ENCODE measurements at regions not wholly inside any gene's neighbourhood (a gene's known extent, or its start where the extent isn't known, plus 50 kb on each side); places are given as distances from the start of the nearest gene placed in this dataset.

- DNase-seq (ENCODE audit: low spot score) = no peak
- intact Hi-C loops (cut with DNase I) = no loop called here
These were observed 53.5 kb downstream of the ZNF608 start for GRCh38 chr5:124692950-124693349.

- no peak for DNase-seq (ENCODE audit: low spot score)
- intact Hi-C loops (cut with DNase I) = no loop called here
These were observed 54.1 kb downstream of the ZNF608 start for GRCh38 chr5:124692324-124692723.

- DNase-seq (ENCODE audit: low spot score) = no peak
- intact Hi-C loops (cut with DNase I) = no loop called here
These were observed 56.8 kb downstream of the ZNF608 start for GRCh38 chr5:124689653-124690052.

DNA sequence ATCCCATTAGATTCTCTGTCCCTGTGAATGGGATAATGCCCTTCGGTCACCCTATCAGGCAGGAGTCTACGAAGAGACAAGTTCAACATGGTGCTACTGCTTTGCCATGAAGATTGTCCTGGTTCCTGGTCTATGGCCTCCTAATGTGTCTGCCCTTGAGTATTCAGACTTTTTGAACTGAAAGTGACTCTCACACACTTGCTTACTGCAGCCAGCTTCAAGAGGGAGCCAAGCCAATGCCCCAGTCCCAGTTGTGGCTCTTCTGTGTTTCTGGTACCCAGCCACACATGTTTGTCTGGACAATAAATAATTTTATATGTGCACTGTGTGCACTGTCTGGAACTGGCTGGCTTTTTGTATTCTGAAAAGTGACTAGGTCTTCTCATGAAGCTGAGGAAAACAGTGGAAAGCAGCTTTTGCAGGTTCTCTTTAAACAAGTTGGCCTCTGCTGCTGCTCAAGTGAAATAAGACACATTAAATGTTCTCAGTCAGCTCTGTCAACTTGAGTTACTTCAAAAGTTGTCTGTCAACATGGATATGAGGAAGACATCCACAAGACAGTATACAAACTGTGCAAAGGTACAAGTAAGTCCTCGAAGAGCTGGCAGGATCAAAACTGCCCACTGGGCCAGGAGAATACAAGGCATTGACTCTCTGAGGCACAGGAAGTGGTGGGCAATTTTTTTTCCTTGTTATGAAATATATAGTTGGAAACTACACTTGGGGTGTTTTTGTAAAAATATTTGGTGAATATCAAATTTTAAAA is 60.0 kb downstream of the ZNF608 start:
- DNase-seq (ENCODE audit: low spot score) = no peak
- intact Hi-C loops (cut with DNase I) = no loop called here

DNA sequence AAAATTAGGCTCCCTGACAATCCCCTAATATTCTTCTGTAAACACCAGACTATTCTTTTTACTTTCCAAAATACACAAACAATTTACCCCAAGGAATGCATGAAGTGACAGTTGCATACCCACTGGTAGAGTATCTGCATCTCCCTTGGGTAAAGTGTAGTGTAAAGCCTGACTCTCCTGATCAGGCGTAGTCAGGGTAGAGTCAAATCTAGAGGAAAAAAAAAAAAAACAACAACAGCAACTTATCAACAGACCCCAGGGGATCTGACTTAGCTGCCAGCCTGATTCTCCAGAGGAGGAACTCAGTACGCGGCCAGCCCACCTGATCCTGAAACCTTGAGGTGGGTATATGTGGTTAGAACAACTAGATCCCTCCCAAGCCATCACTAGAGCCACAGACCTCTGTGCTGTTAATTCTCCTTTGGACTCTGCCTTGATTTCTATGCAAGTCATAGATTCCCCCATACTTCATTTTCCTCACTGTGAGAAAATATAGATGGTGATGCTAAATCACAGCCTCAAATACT is 61.0 kb downstream of the ZNF608 start:
- intact Hi-C loops (cut with DNase I) = no loop called here
- DNase-seq (ENCODE audit: low spot score) = no peak

DNA sequence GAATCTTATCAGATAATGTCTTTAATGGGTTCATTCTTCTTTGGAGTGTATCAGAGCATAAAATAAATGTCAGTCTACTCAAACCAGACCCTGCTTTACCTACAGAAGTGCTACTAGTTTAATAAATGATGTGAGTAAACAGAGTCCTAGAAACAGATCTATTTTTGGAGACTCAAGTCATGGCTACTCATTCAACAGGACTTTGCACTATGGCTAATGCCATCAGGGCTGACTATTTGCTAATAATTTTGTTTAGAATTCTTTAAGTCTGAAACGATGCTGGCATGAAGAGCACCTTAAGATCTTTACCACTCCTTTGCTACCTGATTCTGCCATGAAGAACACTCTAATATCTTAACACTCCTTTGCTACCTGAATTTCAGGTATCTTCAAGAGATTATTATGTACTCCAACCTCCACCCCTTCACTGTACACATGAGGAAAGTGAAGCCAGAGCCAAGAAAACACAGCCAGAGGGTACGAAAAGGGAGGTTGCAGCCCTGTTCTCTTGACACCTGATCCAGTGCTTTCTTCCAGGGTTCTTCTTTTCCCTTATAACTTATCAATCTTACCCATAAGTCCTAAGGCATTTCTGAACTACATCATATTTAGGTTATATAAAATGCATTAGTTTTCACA is 62.4 kb downstream of the ZNF608 start:
- intact Hi-C loops (cut with DNase I) = no loop called here
- no peak for DNase-seq (ENCODE audit: low spot score)

DNA sequence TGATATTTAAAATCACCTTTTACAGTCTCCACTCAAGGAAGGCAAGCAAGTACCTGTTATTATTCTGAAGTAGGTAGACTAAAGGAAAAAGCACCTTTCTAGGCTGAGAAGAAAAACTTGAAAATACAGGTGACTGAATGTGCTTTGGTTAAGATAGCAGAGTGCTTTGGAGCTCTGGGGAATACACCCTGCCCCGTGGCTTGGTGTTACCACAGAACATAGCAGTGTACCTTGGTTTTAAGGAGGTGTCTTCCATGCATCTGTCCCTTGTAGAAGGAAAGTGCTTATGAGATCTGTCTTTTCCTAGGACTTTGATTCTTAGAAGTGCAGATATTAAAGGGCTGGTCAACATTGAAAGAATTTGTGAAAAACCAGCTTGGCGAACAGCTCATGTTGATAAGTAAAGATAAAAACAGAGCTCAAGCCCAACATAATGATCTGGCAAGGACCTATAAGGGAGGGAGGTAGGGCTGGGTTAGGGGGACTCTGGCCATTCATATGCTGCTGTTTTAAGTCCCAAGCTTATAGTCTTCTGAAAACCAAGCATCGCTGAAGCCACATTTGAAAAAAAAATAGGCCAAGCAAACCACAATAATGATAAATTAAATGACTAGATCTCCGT is 66.8 kb downstream of the ZNF608 start:
- no peak for DNase-seq (ENCODE audit: low spot score)

DNA sequence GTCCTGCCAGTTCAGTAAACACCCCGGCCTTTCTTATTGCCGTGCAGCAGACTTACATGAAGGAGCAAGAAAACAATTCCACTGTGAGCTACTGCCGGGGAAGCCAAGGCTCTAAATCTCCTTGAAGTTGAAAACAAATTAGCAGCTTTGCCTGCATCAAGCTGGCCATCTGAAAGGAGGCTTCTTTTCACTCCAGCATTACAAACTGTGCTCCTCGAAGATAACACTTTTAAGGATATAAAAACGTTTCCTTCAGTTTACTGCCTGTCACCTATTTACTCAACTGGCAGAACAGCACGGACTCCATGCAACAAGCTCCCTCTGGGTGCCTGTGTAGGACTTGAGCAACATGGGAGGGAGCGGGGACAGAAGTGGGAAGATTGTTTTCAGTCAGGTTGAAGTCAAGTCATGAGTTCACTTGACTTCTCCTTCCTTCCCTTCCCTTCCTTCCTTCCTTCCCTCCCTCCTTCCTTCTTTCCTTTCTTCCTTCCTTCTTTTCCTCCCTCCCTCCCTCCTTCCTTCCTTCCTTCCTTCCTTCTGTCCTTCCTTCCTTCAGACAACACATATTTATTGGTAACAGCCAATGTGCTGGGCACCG is 67.4 kb downstream of the ZNF608 start:
- intact Hi-C loops (cut with DNase I) = no loop called here
- no peak for DNase-seq (ENCODE audit: low spot score)

More for the DNA sequence above, 66.8 kb downstream of the ZNF608 start:
- intact Hi-C loops (cut with DNase I) = no loop called here

GRCh38 chr5:124678468-124678867 is 68.0 kb downstream of the ZNF608 start:
- intact Hi-C loops (cut with DNase I) = no loop called here
- DNase-seq (ENCODE audit: low spot score) = no peak

DNA sequence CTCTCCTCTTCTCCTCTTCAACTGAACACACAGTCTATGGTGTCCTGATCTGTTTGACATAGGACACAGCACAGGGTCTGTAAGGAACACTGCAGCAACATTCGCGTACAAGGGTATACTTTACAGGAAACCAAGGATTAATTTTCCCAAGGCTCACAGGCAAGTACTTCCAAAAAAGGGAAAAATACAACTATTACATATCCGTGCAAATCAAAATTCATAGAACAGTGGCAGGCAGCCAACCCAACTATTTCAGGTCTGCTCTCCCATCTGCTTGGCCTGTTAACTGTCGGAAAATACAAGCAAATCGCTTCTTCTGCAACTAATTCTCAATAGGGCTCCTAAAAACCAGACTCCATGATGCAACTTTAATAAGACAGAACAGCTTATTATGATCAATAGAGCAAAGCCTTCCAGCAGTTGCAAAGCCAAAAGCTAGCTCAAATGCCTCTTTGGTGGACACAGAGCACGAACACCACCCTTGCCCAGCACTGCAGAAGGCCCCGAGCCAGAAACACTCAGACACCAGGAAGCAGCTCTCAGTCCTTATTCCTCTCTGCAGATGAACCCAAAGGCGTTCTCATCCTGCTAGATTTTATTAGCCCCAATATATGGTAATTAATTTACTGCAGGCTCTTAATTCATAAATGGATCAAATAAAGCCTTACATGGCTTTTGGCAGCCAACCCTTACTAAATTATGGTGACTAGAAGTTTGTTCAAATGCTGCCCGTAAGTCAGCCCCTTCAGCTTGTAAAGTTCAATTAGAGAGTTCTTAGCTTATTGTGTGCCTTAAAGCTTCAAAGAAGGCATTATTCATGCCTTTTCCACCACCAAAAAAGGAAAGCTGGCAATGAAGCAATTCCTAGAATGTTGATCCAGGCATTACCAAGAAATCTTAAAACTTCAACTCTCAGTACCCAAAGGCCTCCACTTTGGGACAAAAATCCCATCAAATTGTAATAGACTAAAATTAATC is 68.8 kb downstream of the ZNF608 start:
- DNase-seq (ENCODE audit: low spot score) = no peak
- intact Hi-C loops (cut with DNase I) = no loop called here

DNA sequence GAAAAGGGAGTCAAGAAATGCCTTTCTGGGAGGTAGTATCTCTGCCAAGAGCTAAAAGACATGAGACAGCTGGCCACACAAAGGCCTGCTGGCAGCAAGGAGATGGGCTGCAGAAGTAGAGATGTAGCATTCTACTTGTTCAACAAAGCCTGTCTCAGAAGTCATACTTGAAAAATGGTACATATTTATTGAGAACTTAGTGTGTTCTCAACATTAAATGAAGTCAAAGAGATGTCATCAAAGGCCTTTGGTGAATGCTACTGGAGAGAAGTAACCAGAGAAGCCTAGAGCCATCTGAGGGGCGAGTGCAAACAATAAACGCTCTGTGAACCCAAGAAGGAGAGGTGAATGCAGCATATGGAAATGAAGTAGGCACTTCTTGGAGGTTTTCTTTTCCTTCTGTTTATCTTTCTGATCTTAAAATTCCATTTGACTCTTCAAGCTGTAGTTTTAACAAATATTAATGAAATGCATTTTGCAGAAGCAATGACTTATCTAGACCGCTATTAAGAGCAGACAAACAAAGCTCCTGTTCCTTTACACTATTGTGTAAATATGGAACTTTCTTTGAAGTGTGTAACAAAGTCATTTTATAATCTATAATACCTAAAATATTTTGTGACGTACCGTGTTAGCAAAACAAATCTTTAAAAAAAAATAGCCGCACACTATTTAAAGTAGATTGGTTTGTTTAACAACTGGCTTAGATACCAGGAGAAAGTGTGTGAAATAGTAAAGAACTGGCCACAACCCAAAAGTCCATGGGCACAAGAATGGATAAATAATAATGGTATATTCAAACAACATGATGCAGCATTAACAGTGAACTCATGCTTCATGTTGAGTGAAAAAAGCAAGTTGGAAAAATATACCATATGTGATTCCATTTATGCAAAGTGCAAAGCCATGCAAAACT is 70.2 kb downstream of the ZNF608 start:
- no peak for DNase-seq (ENCODE audit: low spot score)
- intact Hi-C loops (cut with DNase I) = no loop called here

GRCh38 chr5:124671193-124671592 is 75.2 kb downstream of the ZNF608 start:
- no peak for DNase-seq (ENCODE audit: low spot score)
- intact Hi-C loops (cut with DNase I) = no loop called here

DNA sequence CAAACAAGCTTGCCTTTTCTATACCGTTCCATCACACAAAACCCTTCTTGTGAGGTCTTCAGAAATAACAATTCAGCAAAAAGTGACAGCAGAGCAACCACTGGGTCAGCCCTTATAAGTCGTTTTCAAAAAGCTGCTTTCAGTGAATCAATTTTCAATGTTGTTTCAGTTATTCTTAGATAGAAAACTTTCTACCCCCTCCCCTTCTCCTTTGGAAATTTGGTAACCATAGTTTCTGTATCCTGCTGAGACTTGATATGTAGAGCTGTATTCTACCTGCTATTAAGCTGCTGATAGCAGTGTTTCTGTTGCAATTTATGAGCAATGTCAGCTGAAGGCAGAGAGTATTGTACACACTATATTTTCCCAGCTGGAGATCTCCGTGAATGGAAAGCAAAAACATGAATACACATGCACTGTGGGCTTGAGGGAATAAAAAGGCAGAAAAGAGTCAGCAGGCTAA is 75.7 kb downstream of the ZNF608 start:
- intact Hi-C loops (cut with DNase I) = no loop called here
- no peak for DNase-seq (ENCODE audit: low spot score)

- intact Hi-C loops (cut with DNase I) = loop anchor here in 1 of 2 donors (10.0 kb wide), 1 partner anchor 75 kb away; the partner anchor contains the start of gene ZNF608
- DNase-seq (ENCODE audit: low spot score) = no peak
These were observed 76.3 kb downstream of the ZNF608 start for GRCh38 chr5:124669956-124670721.

DNA sequence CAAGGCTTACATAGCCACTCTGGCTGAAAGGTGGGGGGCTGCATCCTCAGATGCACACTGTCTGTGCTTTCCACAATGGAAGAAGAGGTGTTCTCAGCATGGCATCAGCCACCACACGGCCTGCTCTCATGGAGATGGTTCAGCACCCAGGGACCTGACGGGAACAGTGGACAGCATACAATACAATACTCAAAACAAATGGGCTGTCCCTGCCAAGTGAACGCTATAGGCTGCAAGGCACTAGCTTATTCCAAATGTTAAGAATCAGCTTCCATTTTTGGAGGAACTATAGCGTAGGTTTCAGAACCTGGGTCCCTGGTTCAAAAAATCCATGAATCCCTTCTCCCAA is 77.2 kb downstream of the ZNF608 start:
- DNase-seq (ENCODE audit: low spot score) = no peak
- intact Hi-C loops (cut with DNase I) = loop anchor here in 1 of 2 donors (10.0 kb wide), 1 partner anchor 76 kb away; the partner anchor contains the start of gene ZNF608

DNA sequence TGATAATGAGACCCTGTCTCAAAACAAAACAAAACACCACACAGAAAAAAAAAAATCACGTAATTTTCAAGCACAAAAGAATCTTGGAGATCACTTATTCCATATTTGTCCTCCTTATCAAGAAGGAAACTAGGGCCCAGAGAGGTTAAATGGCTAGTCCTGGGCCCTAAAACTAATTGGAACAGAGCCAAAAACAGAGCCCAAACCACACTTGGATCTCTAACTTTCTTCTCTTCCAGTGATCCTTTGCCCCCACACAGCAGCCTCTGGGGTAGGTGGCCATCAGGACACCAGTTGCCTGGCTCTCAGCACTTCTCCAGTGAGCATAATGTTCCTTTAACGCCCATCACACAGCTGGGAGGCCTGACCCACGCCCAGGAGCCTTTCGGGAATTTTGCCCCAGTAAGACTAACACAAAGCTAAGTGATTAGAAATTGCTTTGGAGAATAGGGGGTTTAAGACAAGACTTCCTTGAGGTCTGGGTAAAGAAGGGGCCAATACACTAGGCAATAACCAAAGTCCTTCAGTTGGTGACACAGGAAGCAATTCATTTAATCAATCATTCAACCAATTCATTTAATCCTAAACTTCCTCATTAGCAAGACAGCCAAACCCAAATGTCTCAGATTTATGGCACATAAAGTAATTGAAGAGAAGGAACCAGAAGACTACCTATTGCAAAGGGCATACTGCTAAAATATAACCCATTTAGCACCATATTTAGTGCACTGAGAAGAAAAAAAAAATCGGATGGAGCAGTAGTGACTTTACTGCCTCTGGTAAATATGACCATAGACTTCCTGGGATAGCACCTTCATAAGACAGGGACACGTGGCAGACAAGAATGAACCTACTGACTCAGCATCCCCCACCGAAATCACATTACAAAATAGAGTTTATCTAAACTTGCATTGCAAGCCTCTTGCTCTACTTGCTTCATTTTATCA is 77.8 kb downstream of the ZNF608 start:
- DNase-seq (ENCODE audit: low spot score) = no peak
- intact Hi-C loops (cut with DNase I) = loop anchor here in 1 of 2 donors (1.0 to 10.0 kb wide), 2 partner anchors 20 to 76 kb away; partner anchors contain the start of gene ZNF608
